OCI-M2 (cell line): ENCODE measurements at regions not wholly inside any gene's neighbourhood (a gene's known extent, or its start where the extent isn't known, plus 50 kb on each side); places are given as distances from the start of the nearest gene placed in this dataset.

Experiments used
- DNase-seq: peaks from one replicate; lab custom pipeline; 2025; ENCODE audit not compliant: unreplicated experiment; lab: John Stamatoyannopoulos, UW

- DNase-seq = no peak
These were observed 1003.3 kb upstream of the TMEM132C start for GRCh38 chr12:127263621-127264020.

DNA sequence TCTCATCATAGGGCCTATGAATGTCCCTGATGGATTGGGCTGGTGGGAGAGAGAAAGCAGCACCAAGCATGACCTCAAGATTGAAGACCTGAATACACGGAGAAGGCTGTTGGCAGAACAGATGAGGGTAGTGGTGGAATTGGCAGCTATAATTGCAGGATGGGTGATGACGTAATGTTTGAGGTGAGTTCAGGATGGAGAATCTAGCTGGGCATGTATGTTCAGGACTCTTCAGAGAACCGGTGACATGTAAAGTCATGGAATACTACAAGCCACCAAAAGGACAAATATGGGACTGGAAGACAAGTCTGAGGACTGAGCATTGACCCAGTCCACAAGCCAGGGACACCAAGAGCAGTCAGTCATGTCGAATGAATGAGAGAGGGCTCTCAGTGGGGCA is 999.8 kb upstream of the TMEM132C start:
- no peak for DNase-seq

GRCh38 chr12:127268213-127268612 is 998.8 kb upstream of the TMEM132C start:
- no peak for DNase-seq

DNA sequence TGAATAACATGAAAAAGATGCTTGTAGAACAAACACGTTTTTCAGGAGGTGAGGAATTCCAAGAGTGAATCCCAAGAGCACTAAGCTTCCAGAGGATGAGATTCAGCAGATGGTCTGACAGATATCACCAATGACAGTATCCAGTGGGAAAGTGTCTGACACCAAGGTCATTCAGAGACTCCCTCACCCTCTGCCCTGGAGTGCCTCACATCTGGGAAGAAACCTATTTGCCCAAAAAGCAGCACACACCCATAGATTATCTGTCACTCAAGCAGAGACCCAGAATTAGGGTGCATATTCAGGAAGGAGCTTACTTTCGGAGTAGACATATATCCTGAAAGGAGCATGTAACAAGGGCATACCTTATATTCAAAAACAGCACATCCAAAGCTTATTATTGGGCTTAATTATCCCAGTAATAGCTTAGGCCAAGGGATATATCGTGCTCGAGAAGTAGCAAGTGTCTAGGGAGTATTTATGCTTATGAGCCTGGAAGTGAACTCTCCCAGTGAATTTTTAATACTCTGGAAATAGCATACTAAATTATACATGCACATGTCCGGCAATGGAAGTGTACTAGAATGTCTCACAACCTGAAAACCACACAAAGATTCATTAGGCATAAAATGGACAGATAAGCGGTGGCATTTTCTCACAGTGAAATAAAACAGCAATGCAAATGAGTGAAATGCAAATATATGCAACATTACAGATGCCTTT is 998.1 kb upstream of the TMEM132C start:
- DNase-seq = no peak

DNA sequence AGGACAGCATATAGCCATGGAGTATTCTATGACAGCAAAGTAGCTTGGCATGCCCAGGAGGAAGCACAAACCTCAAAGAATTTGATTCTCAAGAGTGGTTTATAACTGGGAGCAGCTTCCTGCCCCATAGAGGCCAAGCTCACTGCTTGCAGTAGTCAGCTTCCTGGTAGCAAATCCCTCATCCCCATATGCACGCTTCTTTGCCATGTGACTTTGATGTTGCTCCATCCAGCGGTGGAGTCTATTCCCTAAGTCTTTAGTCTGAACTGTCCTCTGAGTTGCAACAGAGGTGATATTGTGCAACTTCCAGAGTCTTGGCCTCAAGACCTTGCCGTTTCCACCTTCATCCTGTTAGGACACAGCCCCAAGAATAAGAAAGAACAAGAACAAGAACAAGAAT is 996.8 kb upstream of the TMEM132C start:
- DNase-seq = no peak

DNA sequence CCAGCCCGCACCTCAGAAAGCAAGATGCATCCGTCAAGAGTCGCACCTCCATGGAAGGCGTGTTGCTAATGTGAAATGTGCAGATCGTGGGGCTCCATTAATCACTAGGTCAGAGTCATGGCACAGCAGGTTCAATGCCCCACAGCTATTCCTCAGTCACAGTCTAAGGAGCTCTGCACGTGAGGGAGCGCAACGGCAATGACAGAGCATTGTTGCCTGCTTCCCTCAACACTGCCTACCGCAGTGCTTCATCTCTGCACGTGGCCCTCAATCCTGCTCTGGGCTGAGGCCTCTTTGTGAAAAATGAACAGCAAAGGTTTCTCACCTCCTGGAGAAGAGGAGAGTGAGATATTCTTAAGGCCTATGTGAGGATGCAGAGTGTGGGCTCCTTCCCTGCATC is 995.2 kb upstream of the TMEM132C start:
- no peak for DNase-seq

DNA sequence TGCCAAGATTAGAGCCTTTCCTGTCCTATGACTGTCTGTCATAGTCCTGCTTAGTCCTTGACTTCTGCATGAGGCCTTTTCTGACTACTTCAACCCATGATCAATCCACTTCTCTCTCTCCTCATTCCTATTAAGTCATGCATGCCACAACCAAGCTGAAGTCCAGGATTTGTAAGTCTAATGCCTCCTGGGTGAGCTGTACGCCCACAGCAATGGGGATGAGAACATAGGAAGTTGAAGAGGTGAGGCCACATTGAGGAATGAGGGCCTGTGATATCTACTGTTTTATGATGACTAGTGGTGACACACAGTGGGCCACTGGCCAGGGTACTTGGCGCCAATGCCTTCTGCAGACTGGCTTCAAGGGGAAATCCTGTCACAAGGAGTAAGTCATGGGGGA is 994.1 kb upstream of the TMEM132C start:
- no peak for DNase-seq

DNA sequence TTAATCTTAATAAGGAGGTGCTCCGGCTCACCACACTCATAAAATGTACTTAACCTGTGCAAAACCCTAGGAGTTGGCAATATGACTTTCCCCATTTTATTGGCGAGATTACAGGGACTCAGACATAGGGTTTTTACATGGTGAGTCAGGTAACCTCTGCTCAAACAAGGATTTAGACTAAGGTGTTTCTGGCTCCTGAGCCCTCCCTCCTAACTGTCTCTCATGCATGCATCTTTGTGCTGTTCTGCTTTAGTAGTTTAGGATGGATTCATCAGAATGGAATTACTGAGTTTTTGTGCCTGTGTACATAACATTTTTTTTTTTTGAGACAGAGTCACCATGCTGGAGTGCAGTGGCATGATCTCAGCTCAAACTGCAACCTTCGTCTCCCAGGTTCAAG is 993.3 kb upstream of the TMEM132C start:
- DNase-seq = no peak

GRCh38 chr12:127275416-127275815 is 991.6 kb upstream of the TMEM132C start:
- DNase-seq = no peak

GRCh38 chr12:127277882-127278281 is 989.1 kb upstream of the TMEM132C start:
- no peak for DNase-seq

DNA sequence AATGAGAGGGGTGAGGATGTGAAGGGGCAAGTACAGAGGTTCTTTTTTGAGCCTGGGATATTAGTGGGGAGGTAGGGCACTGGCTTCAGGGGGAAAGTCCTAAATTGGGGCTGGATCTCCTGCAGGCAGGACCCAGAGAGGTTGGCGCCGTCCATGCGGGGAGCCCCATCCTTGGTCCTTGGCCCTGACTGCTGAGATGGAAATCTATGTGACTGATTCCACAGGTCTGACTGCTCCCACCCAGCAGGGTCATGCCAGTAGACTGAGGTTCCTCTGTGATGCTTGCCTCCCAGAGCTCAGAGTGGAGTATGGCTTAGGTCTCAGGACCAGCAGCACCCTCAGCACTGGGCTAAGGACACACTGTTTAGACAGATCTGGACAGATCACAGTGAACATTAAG is 988.6 kb upstream of the TMEM132C start:
- no peak for DNase-seq

GRCh38 chr12:127280393-127281275 is 986.3 kb upstream of the TMEM132C start:
- no peak for DNase-seq

GRCh38 chr12:127282786-127283565 is 984.0 kb upstream of the TMEM132C start:
- DNase-seq = no peak

GRCh38 chr12:127284021-127284420 is 982.9 kb upstream of the TMEM132C start:
- no peak for DNase-seq

DNA sequence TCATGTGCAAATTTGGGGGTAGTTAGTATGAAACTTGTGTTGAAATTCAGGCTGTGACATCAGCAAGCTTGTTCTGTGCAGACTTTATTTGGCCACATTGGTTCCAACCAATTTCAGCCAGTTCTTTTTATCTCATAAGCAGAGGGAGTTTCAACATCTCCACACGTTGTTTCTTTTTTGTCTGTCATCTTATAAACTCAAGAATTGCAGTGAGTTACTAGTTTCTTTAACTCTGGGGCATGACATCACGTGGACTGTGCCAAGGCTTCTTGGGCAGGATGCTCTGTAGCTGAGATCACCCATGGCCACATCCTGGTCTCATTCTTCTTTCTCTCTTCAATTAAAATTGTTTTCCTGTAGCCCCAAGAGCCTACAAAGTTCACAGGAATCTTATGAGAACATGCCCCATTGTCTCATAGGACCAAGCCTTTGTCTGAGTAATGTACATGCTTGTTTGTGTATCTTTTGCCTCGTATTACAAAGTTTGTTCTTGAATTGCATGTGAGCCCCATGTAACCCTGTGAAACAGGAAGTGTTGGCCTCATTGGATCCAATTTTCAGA is 982.0 kb upstream of the TMEM132C start:
- DNase-seq = no peak

DNA sequence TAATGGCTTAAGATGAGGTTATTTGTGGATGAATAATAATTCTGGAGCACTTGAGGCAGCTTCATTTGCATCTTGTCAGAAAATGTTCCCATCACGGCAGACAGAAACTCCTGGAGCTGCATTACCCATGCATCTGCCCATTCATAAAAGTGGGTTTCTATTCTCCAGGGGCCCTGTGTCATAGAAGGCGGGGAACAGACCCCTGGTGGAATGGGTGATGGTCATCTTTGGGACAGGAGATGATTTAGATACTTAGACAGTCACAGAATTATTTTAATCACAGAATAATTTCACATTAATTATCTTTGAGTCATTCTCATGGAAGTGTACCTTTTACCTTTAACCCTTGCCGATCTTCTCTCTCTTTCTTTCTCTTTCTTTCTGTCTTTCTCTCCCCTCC is 980.7 kb upstream of the TMEM132C start:
- no peak for DNase-seq

- no peak for DNase-seq
These were observed 979.7 kb upstream of the TMEM132C start for GRCh38 chr12:127287256-127287655.

- DNase-seq = no peak
These were observed 976.7 kb upstream of the TMEM132C start for GRCh38 chr12:127290251-127290650.

- no peak for DNase-seq
These were observed 974.2 kb upstream of the TMEM132C start for GRCh38 chr12:127292736-127293135.

GRCh38 chr12:127293507-127294310 is 973.3 kb upstream of the TMEM132C start:
- no peak for DNase-seq
